NCI-H2107 treated with DMSO at 0.1 percent for 48 hours (cell line): ENCODE measurements at regions not wholly inside any gene's neighbourhood (a gene's known extent, or its start where the extent isn't known, plus 50 kb on each side); places are given as distances from the start of the nearest gene placed in this dataset.

Source experiments
- DNase-seq: peaks from one replicate; lab custom pipeline; 2025; ENCODE audit not compliant: unreplicated experiment; lab: John Stamatoyannopoulos, UW

- no peak for DNase-seq
These were observed 299.0 kb upstream of the MSX2 start for GRCh38 chr5:174425271-174425963.

- DNase-seq, result no peak
These were observed 298.5 kb upstream of the MSX2 start for GRCh38 chr5:174425964-174426290.

- no peak for DNase-seq
These were observed 298.0 kb upstream of the MSX2 start for GRCh38 chr5:174426388-174426787.

GRCh38 chr5:174426851-174427250 is 297.5 kb upstream of the MSX2 start:
- no peak for DNase-seq

- no peak for DNase-seq
These were observed 297.1 kb upstream of the MSX2 start for GRCh38 chr5:174427304-174427703.

GRCh38 chr5:174428895-174429294 is 295.5 kb upstream of the MSX2 start:
- no peak for DNase-seq

GRCh38 chr5:174430940-174431339 is 293.4 kb upstream of the MSX2 start:
- no peak for DNase-seq

GRCh38 chr5:174431504-174431903 is 292.9 kb upstream of the MSX2 start:
- no peak for DNase-seq

GRCh38 chr5:174433098-174433497 is 291.3 kb upstream of the MSX2 start:
- DNase-seq, result no peak

GRCh38 chr5:174436750-174437149 is 287.6 kb upstream of the MSX2 start:
- DNase-seq, result no peak

- no peak for DNase-seq
These were observed 279.7 kb upstream of the MSX2 start for GRCh38 chr5:174444479-174445188.

GRCh38 chr5:174446446-174446845 is 277.9 kb upstream of the MSX2 start:
- no peak for DNase-seq

GRCh38 chr5:174446988-174447387 is 277.4 kb upstream of the MSX2 start:
- DNase-seq, result no peak

- no peak for DNase-seq
These were observed 276.3 kb upstream of the MSX2 start for GRCh38 chr5:174448041-174448440.

GRCh38 chr5:174448662-174449061 is 275.7 kb upstream of the MSX2 start:
- DNase-seq, result no peak

GRCh38 chr5:174453690-174454089 is 270.7 kb upstream of the MSX2 start:
- no peak for DNase-seq

GRCh38 chr5:174454464-174454863 is 269.9 kb upstream of the MSX2 start:
- DNase-seq, result no peak

GRCh38 chr5:174454890-174455289 is 269.5 kb upstream of the MSX2 start:
- DNase-seq, result no peak

GRCh38 chr5:174455301-174455700 is 269.1 kb upstream of the MSX2 start:
- DNase-seq, result no peak

GRCh38 chr5:174457141-174457678 is 267.2 kb upstream of the MSX2 start:
- DNase-seq, result no peak

GRCh38 chr5:174459071-174459702 is 265.2 kb upstream of the MSX2 start:
- no peak for DNase-seq

GRCh38 chr5:174459832-174460448 is 264.4 kb upstream of the MSX2 start:
- DNase-seq, result no peak
